ENCODE measurements at regions not wholly inside any gene's neighbourhood (a gene's known extent, or its start where the extent isn't known, plus 50 kb on each side); places are given as distances from the start of the nearest gene placed in this dataset.

GRCh38 chr20:11728937-11729336, 188.8 kb upstream of the BTBD3 start:
- intact Hi-C loops (cut with DNase I): no loop called here
- DNase-seq (no peak), ATAC-seq (no peak)
- Histone ChIP-seq H3K27me3 (no peaks in the 10 kb centered on the region), H3K4me3 (no peak overlapping the region), H3K27ac (no peak overlapping the region), H3K36me3 (no peaks in the 10 kb centered on the region), H3K9me3 (peaks cover 0 to 12% of the 10 kb centered on the region in 2 donors), H3K4me1 (no peaks in the 10 kb centered on the region)
- no peak for TF ChIP-seq CTCF (IDR thresholded peaks at IDR 0.05)

GRCh38 chr20:11729806-11730205, 187.9 kb upstream of the BTBD3 start:
- no peak for DNase-seq
- Histone ChIP-seq H3K27ac (no peak overlapping the region), H3K4me1 (no peaks in the 10 kb centered on the region), H3K4me3 (no peak overlapping the region), H3K36me3 (no peaks in the 10 kb centered on the region), H3K9me3 (peaks cover 0 to 12% of the 10 kb centered on the region in 2 donors), H3K27me3 (no peaks in the 10 kb centered on the region)
- intact Hi-C loops (cut with DNase I): no loop called here
- ATAC-seq: no peak
- TF ChIP-seq CTCF (IDR thresholded peaks at IDR 0.05): no peak

- TF ChIP-seq CTCF (IDR thresholded peaks at IDR 0.05): no peak
Observed at GRCh38 chr20:11734431-11734830, 183.3 kb upstream of the BTBD3 start.

GRCh38 chr20:11738852-11739251, 178.8 kb upstream of the BTBD3 start:
- Histone ChIP-seq H3K36me3 (no peaks in the 10 kb centered on the region), H3K4me1 (no peaks in the 10 kb centered on the region), H3K4me3 (no peak overlapping the region), H3K9me3 (no peaks in the 10 kb centered on the region), H3K27ac (no peak overlapping the region), H3K27me3 (no peaks in the 10 kb centered on the region)
- no peak for DNase-seq
- intact Hi-C loops (cut with DNase I): no loop called here
- ATAC-seq: no peak
- no peak for TF ChIP-seq CTCF (IDR thresholded peaks at IDR 0.05)

More at GRCh38 chr20:11734431-11734830, 183.3 kb upstream of the BTBD3 start:
- H3K9me3 ChIP-seq: peaks cover 0 to 12% of the 10 kb centered on the region in 2 donors
- intact Hi-C loops (cut with DNase I): no loop called here
- H3K36me3 ChIP-seq: no peaks in the 10 kb centered on the region
- no peaks in the 10 kb centered on the region for H3K4me1 ChIP-seq
- DNase-seq (no peak), ATAC-seq (no peak)
- no peak overlapping the region for H3K27ac ChIP-seq
- no peak overlapping the region for H3K4me3 ChIP-seq
- H3K27me3 ChIP-seq: no peaks in the 10 kb centered on the region

- Histone ChIP-seq H3K27me3 (no peaks in the 10 kb centered on the region), H3K9me3 (no peaks in the 10 kb centered on the region), H3K27ac (no peak overlapping the region), H3K4me1 (no peaks in the 10 kb centered on the region), H3K36me3 (no peaks in the 10 kb centered on the region), H3K4me3 (no peak overlapping the region)
- DNase-seq (no peak), ATAC-seq (no peak)
- no peak for TF ChIP-seq CTCF (IDR thresholded peaks at IDR 0.05)
- intact Hi-C loops (cut with DNase I): no loop called here
Observed at GRCh38 chr20:11740975-11741374, 176.7 kb upstream of the BTBD3 start.
